Stimulated activated CD8-positive, alpha-beta memory T cell treated with anti-CD3 and anti-CD28 coated beads, Interleukin-2, amount 100 ng/mL, for 1 hour (primary cell): ENCODE measurements at regions not wholly inside any gene's neighbourhood (a gene's known extent, or its start where the extent isn't known, plus 50 kb on each side); places are given as distances from the start of the nearest gene placed in this dataset.
"Not testable (repeated sequence)": the region's sequence is repeated elsewhere in the genome, so short reads cannot be mapped to it uniquely, and the experiment has no call there.

Experiments
- DNase-seq, 2 donors: peaks; one replicate each; pipeline ENCODE4 v3.0.0-alpha.2; 2020; ENCODE audit warnings: low read depth in 2 of 2

DNA sequence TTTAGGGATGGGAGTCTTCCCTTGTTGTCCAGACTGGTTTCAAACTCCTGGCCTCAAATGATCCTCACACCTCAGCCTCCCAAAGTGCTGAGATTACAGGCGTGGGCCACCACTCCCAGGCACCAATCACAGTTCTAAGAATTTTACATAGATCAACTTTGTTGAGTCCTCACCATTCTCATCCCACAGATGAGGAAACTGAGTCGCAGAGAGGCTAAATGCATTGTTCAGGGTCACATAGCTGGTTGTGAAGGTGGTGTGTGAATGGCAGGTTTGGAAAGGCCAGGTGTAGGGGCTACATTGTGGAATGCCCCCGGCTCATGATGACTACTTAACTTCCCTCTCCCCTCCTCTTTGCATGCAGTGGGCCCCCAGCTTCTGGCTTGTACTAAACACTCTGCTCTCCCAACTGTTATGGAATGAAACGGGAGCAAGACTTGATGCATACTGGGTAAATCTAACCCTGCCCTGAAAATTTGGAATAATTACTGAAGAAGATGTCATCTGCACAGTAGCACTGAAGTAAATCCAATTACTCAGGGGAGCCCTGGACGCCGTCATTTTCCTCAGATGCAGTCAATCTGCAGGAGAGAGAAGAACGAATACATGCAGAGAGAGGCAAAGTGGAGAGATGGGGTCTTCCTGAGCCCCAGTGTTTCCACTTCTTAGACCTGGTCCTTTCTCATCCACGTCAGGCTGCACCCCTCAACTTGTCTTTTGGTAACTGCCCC is 102.3 kb upstream of the ZNF217 start:
- DNase-seq, result no peak

- no peak for DNase-seq
These were observed 99.7 kb upstream of the ZNF217 start for GRCh38 chr20:53693262-53693871.

GRCh38 chr20:53692465-53693067 is 98.9 kb upstream of the ZNF217 start:
- DNase-seq, result no peak

DNA sequence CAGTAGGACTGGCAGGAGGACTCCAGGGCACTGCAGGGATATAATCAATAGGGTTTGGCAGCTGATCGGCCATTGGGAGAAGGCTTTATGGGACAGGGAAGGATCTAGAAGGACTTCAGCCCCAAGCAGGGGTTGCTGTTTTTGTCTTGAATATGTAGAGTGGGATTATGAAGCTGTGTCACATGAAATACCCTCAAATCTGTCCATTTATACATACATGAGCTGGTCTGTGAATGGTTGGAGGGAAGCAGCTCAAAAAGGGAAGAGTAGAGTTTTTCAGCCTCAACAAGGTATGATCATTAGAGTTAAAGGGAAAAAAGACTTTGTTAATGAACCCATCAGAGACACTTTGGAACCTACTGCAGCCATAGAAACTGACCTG is 98.2 kb upstream of the ZNF217 start:
- DNase-seq, result no peak

GRCh38 chr20:53691060-53691810 is 97.6 kb upstream of the ZNF217 start:
- no peak for DNase-seq

DNA sequence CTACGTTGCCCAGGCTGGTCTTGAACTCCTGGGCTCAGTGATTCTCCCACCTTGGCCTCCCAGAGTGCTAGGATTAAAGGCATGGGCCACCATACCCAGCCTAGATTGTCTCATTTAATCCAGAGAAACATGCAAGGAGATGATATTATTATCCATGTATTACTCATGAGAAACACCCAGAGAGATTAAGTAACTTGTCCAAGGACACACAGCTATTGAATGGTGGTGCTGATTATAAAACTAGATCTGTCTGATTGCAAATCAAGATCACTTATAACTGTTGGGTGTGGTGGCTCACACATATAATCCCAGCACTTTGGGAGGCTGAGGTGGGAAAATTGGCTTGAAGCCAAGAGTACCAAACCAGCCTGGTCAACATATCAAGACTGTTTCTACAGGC is 94.4 kb upstream of the ZNF217 start:
- DNase-seq, result no peak

DNA sequence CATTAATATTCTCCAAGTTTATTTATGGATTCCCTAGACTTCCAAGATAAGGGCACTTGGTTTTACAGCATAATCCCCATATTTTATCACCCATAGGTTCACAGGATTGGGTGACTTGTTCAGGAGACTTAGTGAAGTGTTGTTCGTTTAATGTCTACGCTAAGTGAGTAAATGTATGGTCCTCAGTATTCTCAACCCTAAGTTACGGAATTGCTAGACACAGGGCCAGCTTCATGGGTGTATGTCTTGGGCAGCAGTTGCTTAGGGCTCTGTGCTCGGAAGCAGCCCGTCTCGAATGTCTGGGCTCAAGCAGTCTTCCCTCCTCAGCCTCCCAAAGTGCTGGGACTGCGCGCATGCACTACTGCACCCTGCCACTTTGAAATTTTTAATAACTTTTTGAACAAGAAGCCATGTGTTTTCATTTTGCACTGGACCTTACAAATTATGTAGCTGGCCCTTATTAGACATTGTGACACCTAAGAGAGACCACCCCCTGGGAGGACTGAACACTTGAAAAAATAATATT is 91.5 kb upstream of the ZNF217 start:
- DNase-seq, result no peak

GRCh38 chr20:53683506-53683905 is 89.9 kb upstream of the ZNF217 start:
- DNase-seq, result no peak

GRCh38 chr20:53681352-53682212 is 87.9 kb upstream of the ZNF217 start:
- no peak for DNase-seq

GRCh38 chr20:53679597-53680309 is 86.1 kb upstream of the ZNF217 start:
- DNase-seq, result no peak

GRCh38 chr20:53678990-53679596 is 85.5 kb upstream of the ZNF217 start:
- no peak for DNase-seq

GRCh38 chr20:53678315-53678989 is 84.8 kb upstream of the ZNF217 start:
- DNase-seq, result no peak

GRCh38 chr20:53677447-53678314 is 84.0 kb upstream of the ZNF217 start:
- no peak for DNase-seq

DNA sequence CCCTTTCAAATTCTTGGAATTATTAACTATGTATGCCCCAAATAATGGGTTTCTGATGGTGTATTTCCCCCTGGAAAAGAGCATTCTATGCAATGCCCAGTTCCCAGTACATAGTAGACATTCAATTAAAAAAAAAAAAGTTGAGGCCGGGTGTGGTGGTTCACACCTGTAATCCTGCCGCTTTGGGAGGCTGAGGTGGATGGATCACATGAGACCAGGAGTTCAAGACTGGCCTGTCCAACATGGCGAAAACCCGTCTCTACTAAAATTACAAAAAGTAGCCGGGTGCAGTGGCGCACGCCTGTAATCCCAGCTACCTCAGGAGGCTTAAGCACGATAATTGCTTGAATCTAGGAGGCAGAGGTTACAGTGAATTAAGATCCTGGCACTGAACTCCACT is 83.3 kb upstream of the ZNF217 start:
- DNase-seq, result no peak

DNA sequence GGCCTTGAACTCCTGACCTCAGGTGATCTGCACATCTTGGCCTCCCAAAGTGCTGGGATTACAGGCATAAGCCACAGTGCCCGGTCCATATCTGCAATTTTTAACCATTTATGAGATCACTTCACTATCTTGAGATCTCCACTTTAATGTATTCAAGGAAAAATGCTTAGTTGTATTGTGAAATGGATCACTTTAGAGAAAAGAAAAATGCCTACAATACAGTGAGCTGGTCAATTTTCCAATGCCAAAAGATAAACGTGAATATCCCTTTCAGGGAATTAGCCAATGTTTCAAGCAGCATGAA is 82.8 kb upstream of the ZNF217 start:
- DNase-seq, result no peak

- DNase-seq, result no peak
These were observed 79.0 kb upstream of the ZNF217 start for GRCh38 chr20:53672484-53673129.

DNA sequence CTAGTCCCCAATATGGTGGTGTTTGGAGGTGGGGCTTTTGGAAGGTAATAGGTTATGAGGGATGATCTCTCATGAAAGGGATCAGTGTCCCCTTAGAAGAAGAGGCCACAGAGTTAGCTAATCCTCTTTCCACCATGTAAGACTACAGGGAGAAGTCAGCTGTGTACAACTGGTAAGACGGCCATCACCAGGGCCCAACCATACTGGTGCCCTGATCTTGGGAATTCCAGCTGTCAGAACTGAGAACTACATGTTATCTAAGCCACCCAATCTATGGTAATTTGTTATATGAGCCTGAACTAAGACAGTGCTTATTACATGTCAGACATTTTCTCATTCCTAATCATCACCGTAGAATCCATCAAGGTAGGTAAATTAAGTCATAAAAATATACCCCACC is 77.7 kb upstream of the ZNF217 start:
- no peak for DNase-seq

DNA sequence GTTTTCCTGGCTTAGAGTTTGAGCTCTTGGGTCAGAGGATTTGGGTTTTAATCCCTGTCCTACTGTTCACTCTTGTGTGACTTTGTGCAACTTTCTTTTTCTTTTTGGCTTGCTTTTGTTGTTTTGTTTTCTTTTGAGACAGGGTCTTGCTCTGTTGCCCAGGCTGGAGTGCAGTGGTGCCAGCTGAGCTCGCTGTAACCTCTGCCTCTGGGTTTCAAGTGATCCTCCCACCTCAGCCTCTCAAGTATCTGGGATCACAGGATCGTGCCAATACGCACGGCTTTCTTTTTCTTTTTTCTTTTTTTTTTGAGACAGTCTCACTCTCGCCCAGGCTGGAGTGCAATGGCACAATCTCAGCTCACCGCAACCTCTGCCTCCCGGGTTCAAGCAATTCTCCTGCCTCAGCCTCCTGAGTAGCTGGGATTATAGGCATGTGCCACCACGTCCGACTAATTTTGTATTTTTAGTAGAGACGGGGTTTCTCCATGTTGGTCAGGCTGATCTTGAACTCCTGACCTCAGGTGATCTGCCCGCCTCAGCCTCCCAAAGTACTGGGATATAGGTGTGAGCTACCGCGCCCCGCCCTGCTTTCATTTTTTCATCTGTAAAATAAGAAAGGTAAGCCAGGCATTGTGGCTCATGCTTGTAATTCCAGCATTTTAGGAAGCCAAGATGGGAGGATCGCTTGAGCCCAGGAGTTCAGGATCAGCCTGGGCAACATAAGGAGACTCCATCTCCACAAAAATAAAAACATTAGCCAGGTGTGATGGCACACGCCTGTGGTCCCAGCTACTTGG is 76.1 kb upstream of the ZNF217 start:
- not testable (repeated sequence) for DNase-seq
